NCI-H82 (cell line): ENCODE measurements at regions not wholly inside any gene's neighbourhood (a gene's known extent, or its start where the extent isn't known, plus 50 kb on each side); places are given as distances from the start of the nearest gene placed in this dataset.
"Not testable (repeated sequence)": the region's sequence is repeated elsewhere in the genome, so short reads cannot be mapped to it uniquely, and the experiment has no call there.

Experiments
- DNase-seq: peaks from one replicate; lab custom pipeline; 2025; lab: John Stamatoyannopoulos, UW

- no peak for DNase-seq
Observed at GRCh38 chr2:144124882-144125281, 395.0 kb downstream of the ZEB2 start.

GRCh38 chr2:144120487-144120886 lies 399.4 kb downstream of the ZEB2 start:
- DNase-seq = no peak

GRCh38 chr2:144117086-144117485 lies 402.8 kb downstream of the ZEB2 start:
- DNase-seq = no peak

- no peak for DNase-seq
Observed at GRCh38 chr2:144115739-144116291, 404.1 kb downstream of the ZEB2 start.

GRCh38 chr2:144114760-144115159 lies 405.2 kb downstream of the ZEB2 start:
- no peak for DNase-seq

GRCh38 chr2:144111437-144111836 lies 408.5 kb downstream of the ZEB2 start:
- no peak for DNase-seq

- not testable (repeated sequence) for DNase-seq
Observed at GRCh38 chr2:144106104-144106503, 413.8 kb downstream of the ZEB2 start.

GRCh38 chr2:144102386-144102785 lies 417.5 kb downstream of the ZEB2 start:
- no peak for DNase-seq

- no peak for DNase-seq
Observed at GRCh38 chr2:144099780-144100377, 420.0 kb downstream of the ZEB2 start.

- DNase-seq = no peak
Observed at GRCh38 chr2:144099340-144099739, 420.6 kb downstream of the ZEB2 start.

- no peak for DNase-seq
Observed at GRCh38 chr2:144097440-144098225, 422.3 kb downstream of the ZEB2 start.

GRCh38 chr2:144096531-144096930 lies 423.4 kb downstream of the ZEB2 start:
- no peak for DNase-seq

GRCh38 chr2:144094408-144095151 lies 425.3 kb downstream of the ZEB2 start:
- no peak for DNase-seq

- no peak for DNase-seq
Observed at GRCh38 chr2:144091622-144092021, 428.3 kb downstream of the ZEB2 start.

GRCh38 chr2:144088863-144089262 lies 431.1 kb downstream of the ZEB2 start:
- DNase-seq = no peak

GRCh38 chr2:144086965-144087364 lies 433.0 kb downstream of the ZEB2 start:
- DNase-seq = no peak

GRCh38 chr2:144085016-144085415 lies 434.9 kb downstream of the ZEB2 start:
- no peak for DNase-seq

- DNase-seq = no peak
Observed at GRCh38 chr2:144084114-144084661, 435.7 kb downstream of the ZEB2 start.

GRCh38 chr2:144083211-144083610 lies 436.7 kb downstream of the ZEB2 start:
- no peak for DNase-seq

- no peak for DNase-seq
Observed at GRCh38 chr2:144082777-144083176, 437.1 kb downstream of the ZEB2 start.

GRCh38 chr2:144082327-144082726 lies 437.6 kb downstream of the ZEB2 start:
- no peak for DNase-seq

- DNase-seq = no peak
Observed at GRCh38 chr2:144081272-144081671, 438.6 kb downstream of the ZEB2 start.
